IPS-NIHi7 (cell line): ENCODE measurements at regions not wholly inside any gene's neighbourhood (a gene's known extent, or its start where the extent isn't known, plus 50 kb on each side); places are given as distances from the start of the nearest gene placed in this dataset.
"Not testable (repeated sequence)": the region's sequence is repeated elsewhere in the genome, so short reads cannot be mapped to it uniquely, and the experiment has no call there.

ENCODE experiments used
- DNase-seq: peaks from one replicate; pipeline ENCODE4 v3.0.0; 2012; ENCODE audit warnings: mixed read lengths; ENCODE audit errors: extremely low spot score

GRCh38 chr3:104244680-104245220 lies 1122.0 kb upstream of the ALCAM start:
- no peak for DNase-seq

GRCh38 chr3:104245261-104245660 lies 1121.4 kb upstream of the ALCAM start:
- DNase-seq, result no peak

- DNase-seq, result no peak
Observed at GRCh38 chr3:104245981-104246380, 1120.7 kb upstream of the ALCAM start.

GRCh38 chr3:104257486-104257885 lies 1109.2 kb upstream of the ALCAM start:
- DNase-seq, result no peak

GRCh38 chr3:104263477-104263876 lies 1103.2 kb upstream of the ALCAM start:
- DNase-seq, result no peak

GRCh38 chr3:104266219-104266618 lies 1100.5 kb upstream of the ALCAM start:
- not testable (repeated sequence) for DNase-seq

GRCh38 chr3:104269771-104270170 lies 1096.9 kb upstream of the ALCAM start:
- no peak for DNase-seq

- peak; percentile 16 for DNase-seq
Observed at GRCh38 chr3:104273046-104273649, 1093.6 kb upstream of the ALCAM start.

- no peak for DNase-seq
Observed at GRCh38 chr3:104275199-104275598, 1091.5 kb upstream of the ALCAM start.

GRCh38 chr3:104279617-104280016 lies 1087.1 kb upstream of the ALCAM start:
- no peak for DNase-seq

GRCh38 chr3:104281713-104282112 lies 1085.0 kb upstream of the ALCAM start:
- no peak for DNase-seq

GRCh38 chr3:104286645-104287044 lies 1080.1 kb upstream of the ALCAM start:
- DNase-seq, result no peak

GRCh38 chr3:104291437-104291851 lies 1075.3 kb upstream of the ALCAM start:
- DNase-seq, result no peak

- DNase-seq, result peak; percentile 9
Observed at GRCh38 chr3:104291878-104292277, 1074.8 kb upstream of the ALCAM start.

- DNase-seq, result no peak
Observed at GRCh38 chr3:104297617-104298016, 1069.1 kb upstream of the ALCAM start.

GRCh38 chr3:104298662-104299061 lies 1068.0 kb upstream of the ALCAM start:
- no peak for DNase-seq

- DNase-seq, result no peak
Observed at GRCh38 chr3:104316118-104316517, 1050.6 kb upstream of the ALCAM start.

GRCh38 chr3:104323226-104323625 lies 1043.5 kb upstream of the ALCAM start:
- DNase-seq, result no peak

GRCh38 chr3:104347291-104347690 lies 1019.4 kb upstream of the ALCAM start:
- DNase-seq, result no peak

- no peak for DNase-seq
Observed at GRCh38 chr3:104349836-104350235, 1016.9 kb upstream of the ALCAM start.

GRCh38 chr3:104353951-104354350 lies 1012.8 kb upstream of the ALCAM start:
- DNase-seq, result no peak

GRCh38 chr3:104359546-104359945 lies 1007.2 kb upstream of the ALCAM start:
- DNase-seq, result peak; percentile 11

GRCh38 chr3:104360038-104360437 lies 1006.7 kb upstream of the ALCAM start:
- no peak for DNase-seq

- DNase-seq, result not testable (repeated sequence)
Observed at GRCh38 chr3:104361748-104362147, 1005.0 kb upstream of the ALCAM start.
